ENCODE measurements at regions not wholly inside any gene's neighbourhood (a gene's known extent, or its start where the extent isn't known, plus 50 kb on each side); places are given as distances from the start of the nearest gene placed in this dataset.

DNA sequence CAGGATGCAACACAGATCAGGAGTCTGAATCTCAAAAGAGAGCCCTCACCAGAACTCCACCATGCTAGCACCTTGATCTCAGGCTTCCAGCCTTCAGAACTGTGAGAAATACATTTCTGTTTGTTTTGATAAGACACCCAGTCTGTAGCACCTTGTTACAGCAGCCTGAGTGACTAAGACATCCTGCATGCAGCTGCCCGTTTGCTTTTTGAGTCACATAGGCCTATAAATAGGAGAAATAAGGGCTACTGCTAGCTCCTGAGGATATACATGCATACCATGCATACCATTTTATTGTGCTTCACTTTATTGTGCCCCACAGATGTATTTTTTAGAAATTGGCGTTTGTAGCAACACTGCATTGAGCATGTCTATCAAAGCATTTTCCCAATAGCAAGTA, 337.8 kb downstream of the CDH2 start:
- TF ChIP-seq, protein P1, sequence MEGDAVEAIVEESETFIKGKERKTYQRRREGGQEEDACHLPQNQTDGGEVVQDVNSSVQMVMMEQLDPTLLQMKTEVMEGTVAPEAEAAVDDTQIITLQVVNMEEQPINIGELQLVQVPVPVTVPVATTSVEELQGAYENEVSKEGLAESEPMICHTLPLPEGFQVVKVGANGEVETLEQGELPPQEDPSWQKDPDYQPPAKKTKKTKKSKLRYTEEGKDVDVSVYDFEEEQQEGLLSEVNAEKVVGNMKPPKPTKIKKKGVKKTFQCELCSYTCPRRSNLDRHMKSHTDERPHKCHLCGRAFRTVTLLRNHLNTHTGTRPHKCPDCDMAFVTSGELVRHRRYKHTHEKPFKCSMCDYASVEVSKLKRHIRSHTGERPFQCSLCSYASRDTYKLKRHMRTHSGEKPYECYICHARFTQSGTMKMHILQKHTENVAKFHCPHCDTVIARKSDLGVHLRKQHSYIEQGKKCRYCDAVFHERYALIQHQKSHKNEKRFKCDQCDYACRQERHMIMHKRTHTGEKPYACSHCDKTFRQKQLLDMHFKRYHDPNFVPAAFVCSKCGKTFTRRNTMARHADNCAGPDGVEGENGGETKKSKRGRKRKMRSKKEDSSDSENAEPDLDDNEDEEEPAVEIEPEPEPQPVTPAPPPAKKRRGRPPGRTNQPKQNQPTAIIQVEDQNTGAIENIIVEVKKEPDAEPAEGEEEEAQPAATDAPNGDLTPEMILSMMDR (conservative IDR thresholded peaks at IDR 0.05 in 1 of 2, IDR thresholded peaks at IDR 0.05 in 1 of 2; ENCODE audit: low read depth in 1 of 2, low read length in 2 of 2) = no peak
- no peak for TF ChIP-seq EZH2 (IDR thresholded peaks at IDR 0.05; ENCODE audit: low read length, missing control alignments)

Measured in fibroblast of lung (primary cell).